PC-9 (cell line): ENCODE measurements at regions not wholly inside any gene's neighbourhood (a gene's known extent, or its start where the extent isn't known, plus 50 kb on each side); places are given as distances from the start of the nearest gene placed in this dataset.

Source experiments
- BruUV-seq: library from RNA; stranded (reverse); fragments of 400-500 nt; replicated peaks from 2 replicates; lab custom pipeline; 2021; lab: Mats Ljungman, UMichigan
- CTCF ChIA-PET: fragments of 300-600 bp; sonication (Branson Sonifier 250); formaldehyde crosslinking; loops from one replicate; lab custom pipeline; 2022; ENCODE audit warnings: antibody characterized with exemption; lab: Charles Lee
- POLR2A ChIA-PET: fragments of 300-600 bp; sonication (Branson Sonifier 250); formaldehyde crosslinking; loops from one replicate; lab custom pipeline; 2022; ENCODE audit warnings: antibody characterized with exemption; ENCODE audit not compliant: unreplicated experiment; lab: Charles Lee
- DNase-seq, 2 experiments: peaks; one replicate each; pipeline versions ENCODE4 v3.0.0 to v3.0.0-alpha.2; 2015 to 2022; ENCODE audit warnings: mixed read lengths in 1 of 2
- H2AFZ ChIP-seq: fragments of 200-600 bp; sonication (generic); 2 replicates; pipeline ENCODE4 v1.8.1; 2017; ENCODE audit warnings: antibody characterized with exemption
- H3F3A ChIP-seq: fragments of 200-600 bp; sonication (generic); 2 replicates; pipeline ENCODE4 v1.8.1; 2017; ENCODE audit warnings: antibody characterized with exemption, mild to moderate bottlenecking, low read depth; ENCODE audit not compliant: insufficient read depth
- H3K27ac ChIP-seq: fragments of 200-600 bp; sonication (generic); 2 replicates; pipeline ENCODE4 v1.6.1; 2016; ENCODE audit warnings: mixed run types
- H3K27me3 ChIP-seq: fragments of 200-600 bp; sonication (generic); 2 replicates; pipeline ENCODE4 v1.6.1; 2016; ENCODE audit warnings: low read depth, mixed run types; ENCODE audit not compliant: insufficient read depth
- H3K36me3 ChIP-seq: fragments of 200-600 bp; sonication (generic); 2 replicates; pipeline ENCODE4 v1.6.1; 2016; ENCODE audit warnings: low read depth, mixed run types
- H3K4me1 ChIP-seq: fragments of 200-600 bp; sonication (generic); replicated peaks from 2 replicates; pipeline ENCODE4 v1.6.1; 2016; ENCODE audit warnings: mixed run types; ENCODE audit not compliant: insufficient read depth
- H3K4me2 ChIP-seq: fragments of 200-600 bp; sonication (generic); 2 replicates; pipeline ENCODE4 v1.6.1; 2017; ENCODE audit warnings: mixed run types
- H3K4me3 ChIP-seq: fragments of 200-600 bp; sonication (generic); 2 replicates; pipeline ENCODE4 v1.6.1; 2016; ENCODE audit warnings: mixed run types
- H3K79me2 ChIP-seq: fragments of 200-600 bp; sonication (generic); 2 replicates; pipeline ENCODE4 v1.6.1; 2017; ENCODE audit warnings: low read depth, mixed run types
- H3K9me2 ChIP-seq: fragments of 200-600 bp; sonication (generic); 2 replicates; pipeline ENCODE4 v1.8.1; 2017; ENCODE audit warnings: mild to moderate bottlenecking; ENCODE audit not compliant: insufficient read depth
- H3K9me3 ChIP-seq: fragments of 200-600 bp; sonication (generic); 2 replicates; pipeline ENCODE4 v1.8.1; 2016; ENCODE audit warnings: low read depth; ENCODE audit not compliant: insufficient read depth
- H4K20me1 ChIP-seq: fragments of 200-600 bp; sonication (generic); 2 replicates; pipeline ENCODE4 v1.8.1; 2017; ENCODE audit not compliant: insufficient read depth
- EZH2 ChIP-seq: fragments of 200-600 bp; sonication (generic); IDR thresholded peaks from 2 replicates; pipeline ENCODE4 v1.8.0; 2017; ENCODE audit warnings: antibody characterized with exemption, low read depth
- intact Hi-C: fragments of 100-400 bp; cut with micrococcal nuclease; formaldehyde crosslinking; loops from one replicate; pipeline ENCODE4 v1.10.0; 2022; ENCODE audit not compliant: unreplicated experiment
- TF ChIP-seq, protein P1 (sequence below): fragments of 200-600 bp; sonication (generic); conservative IDR thresholded peaks from 2 replicates; pipeline ENCODE4 v1.6.1; 2017; ENCODE audit warnings: mixed run types, antibody characterized with exemption, mild to moderate bottlenecking, moderate library complexity

DNA sequence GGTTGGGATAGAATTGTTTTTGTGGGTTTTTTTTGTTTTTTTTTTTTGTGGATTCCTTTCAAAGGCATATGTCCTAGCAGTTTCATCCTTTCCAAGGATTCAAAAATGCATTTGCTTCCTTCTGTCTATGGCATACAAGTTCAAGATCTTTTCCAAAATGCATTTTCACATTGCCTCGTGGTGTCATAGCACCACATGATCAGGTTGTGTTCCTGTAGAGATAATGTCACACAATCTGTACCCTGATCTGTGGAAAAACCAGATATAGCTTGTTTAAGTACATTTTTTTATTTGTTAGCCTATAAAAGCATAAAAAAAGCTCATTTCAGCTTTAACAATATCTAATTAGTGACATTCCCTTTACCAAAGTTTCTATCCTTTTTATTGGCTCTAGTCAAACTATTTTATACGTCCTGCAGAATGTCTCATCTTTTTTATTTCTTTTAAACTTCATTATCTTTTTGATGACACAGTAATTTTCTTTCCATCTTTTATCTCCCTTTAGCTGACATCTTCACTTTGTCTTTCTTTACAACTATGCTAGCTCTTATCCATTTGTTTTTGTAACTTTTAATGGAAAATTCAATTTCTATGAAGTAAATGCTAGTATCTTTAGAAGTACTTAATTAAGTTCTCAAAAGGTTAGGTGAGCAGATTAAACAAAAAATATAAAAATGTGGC is 106.0 kb upstream of the NOVA1 start:
- H3K4me3 ChIP-seq, result no peak overlapping the region
- no peaks in the 10 kb centered on the region for H3F3A ChIP-seq
- H3K9me3 ChIP-seq, result no peaks in the 10 kb centered on the region
- CTCF ChIA-PET, result no interaction called here
- intact Hi-C loops, result no loop called here
- H4K20me1 ChIP-seq, result no peaks in the 10 kb centered on the region
- no peak overlapping the region for H3K4me2 ChIP-seq
- H3K9me2 ChIP-seq, result no peaks in the 10 kb centered on the region
- H3K27ac ChIP-seq, result no peak overlapping the region
- POLR2A ChIA-PET, result no interaction called here
- 0 out of 2 replicates have a peak, but pooled peaks cover under 1% of the 10 kb centered on the region for H3K4me1 ChIP-seq
- no peaks in the 10 kb centered on the region for H3K36me3 ChIP-seq
- no peak overlapping the region for H2AFZ ChIP-seq
- DNase-seq, result no peak
- no peaks in the 10 kb centered on the region for H3K79me2 ChIP-seq
- H3K27me3 ChIP-seq, result no peaks in the 10 kb centered on the region
- no TSS peak for BruUV-seq
- TF ChIP-seq EZH2, result no peak
- TF ChIP-seq, protein P1, sequence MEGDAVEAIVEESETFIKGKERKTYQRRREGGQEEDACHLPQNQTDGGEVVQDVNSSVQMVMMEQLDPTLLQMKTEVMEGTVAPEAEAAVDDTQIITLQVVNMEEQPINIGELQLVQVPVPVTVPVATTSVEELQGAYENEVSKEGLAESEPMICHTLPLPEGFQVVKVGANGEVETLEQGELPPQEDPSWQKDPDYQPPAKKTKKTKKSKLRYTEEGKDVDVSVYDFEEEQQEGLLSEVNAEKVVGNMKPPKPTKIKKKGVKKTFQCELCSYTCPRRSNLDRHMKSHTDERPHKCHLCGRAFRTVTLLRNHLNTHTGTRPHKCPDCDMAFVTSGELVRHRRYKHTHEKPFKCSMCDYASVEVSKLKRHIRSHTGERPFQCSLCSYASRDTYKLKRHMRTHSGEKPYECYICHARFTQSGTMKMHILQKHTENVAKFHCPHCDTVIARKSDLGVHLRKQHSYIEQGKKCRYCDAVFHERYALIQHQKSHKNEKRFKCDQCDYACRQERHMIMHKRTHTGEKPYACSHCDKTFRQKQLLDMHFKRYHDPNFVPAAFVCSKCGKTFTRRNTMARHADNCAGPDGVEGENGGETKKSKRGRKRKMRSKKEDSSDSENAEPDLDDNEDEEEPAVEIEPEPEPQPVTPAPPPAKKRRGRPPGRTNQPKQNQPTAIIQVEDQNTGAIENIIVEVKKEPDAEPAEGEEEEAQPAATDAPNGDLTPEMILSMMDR, result no peak

DNA sequence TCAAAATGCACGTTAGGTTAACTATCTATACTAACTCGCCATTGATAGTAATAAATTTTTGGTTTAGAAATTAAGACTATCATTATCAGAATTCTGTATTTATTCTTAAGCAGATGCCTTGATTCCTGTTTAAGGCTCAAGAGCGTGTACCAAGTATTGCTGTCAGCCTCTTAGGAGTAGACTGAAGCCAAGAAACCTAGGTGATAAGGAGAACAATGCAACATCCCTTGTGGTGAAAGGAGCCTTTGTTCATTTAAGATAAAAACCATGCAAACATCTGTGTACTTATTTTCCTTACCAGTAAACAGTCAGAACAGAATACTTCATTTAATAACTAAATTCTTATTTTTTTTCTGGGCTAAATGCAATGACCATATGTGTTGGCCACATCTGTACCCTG is 109.4 kb upstream of the NOVA1 start:
- TF ChIP-seq, protein P1, result no peak
- no peak for TF ChIP-seq EZH2
- ChIA-PET CTCF (no interaction called here), POLR2A (no interaction called here)
- no peak overlapping the region for H3K4me2 ChIP-seq
- H3K36me3 ChIP-seq, result no peaks in the 10 kb centered on the region
- no TSS peak for BruUV-seq
- no peak overlapping the region for H3K4me3 ChIP-seq
- no peaks in the 10 kb centered on the region for H3K9me2 ChIP-seq
- DNase-seq, result no peak
- no peaks in the 10 kb centered on the region for H3K27me3 ChIP-seq
- H3K79me2 ChIP-seq, result no peaks in the 10 kb centered on the region
- H2AFZ ChIP-seq, result no peak overlapping the region
- H3F3A ChIP-seq, result no peaks in the 10 kb centered on the region
- no peaks in the 10 kb centered on the region for H4K20me1 ChIP-seq
- H3K27ac ChIP-seq, result no peak overlapping the region
- 0 out of 2 replicates have a peak, but pooled peaks cover 6% of the 10 kb centered on the region for H3K4me1 ChIP-seq
- no peaks in the 10 kb centered on the region for H3K9me3 ChIP-seq
- intact Hi-C loops, result no loop called here

DNA sequence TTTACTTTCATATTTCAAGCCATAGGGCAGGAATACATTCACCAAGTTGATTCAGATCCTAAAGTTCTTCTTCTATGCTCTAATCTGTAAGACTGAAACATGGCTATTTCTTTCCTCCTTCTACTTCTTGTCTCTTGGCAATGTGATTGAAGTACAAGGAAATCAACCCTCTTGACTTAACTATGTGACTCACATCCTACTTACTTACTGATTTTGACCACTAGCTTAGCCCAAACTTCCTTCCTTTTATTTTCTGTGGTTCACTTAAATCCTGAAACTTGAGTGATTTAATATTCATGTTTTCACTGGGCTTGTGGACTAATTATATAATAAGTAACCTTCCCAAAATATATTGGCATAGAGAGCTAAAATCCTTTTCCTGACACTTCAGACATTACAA is 111.2 kb upstream of the NOVA1 start:
- POLR2A ChIA-PET, result no interaction called here
- no peak overlapping the region for H2AFZ ChIP-seq
- TF ChIP-seq, protein P1, result no peak
- no peak for TF ChIP-seq EZH2
- no peak overlapping the region for H3K4me3 ChIP-seq
- no peaks in the 10 kb centered on the region for H3K9me2 ChIP-seq
- H3K27me3 ChIP-seq, result no peaks in the 10 kb centered on the region
- no peak overlapping the region for H3K4me2 ChIP-seq
- H3F3A ChIP-seq, result no peaks in the 10 kb centered on the region
- no TSS peak for BruUV-seq
- 0 out of 2 replicates have a peak, but pooled peaks cover 6% of the 10 kb centered on the region for H3K4me1 ChIP-seq
- intact Hi-C loops, result no loop called here
- H3K36me3 ChIP-seq, result no peaks in the 10 kb centered on the region
- no peaks in the 10 kb centered on the region for H3K9me3 ChIP-seq
- DNase-seq, result peak in 1 of 2 experiments; percentile 38
- no peaks in the 10 kb centered on the region for H3K79me2 ChIP-seq
- no peak overlapping the region for H3K27ac ChIP-seq
- H4K20me1 ChIP-seq, result no peaks in the 10 kb centered on the region
- CTCF ChIA-PET, result no interaction called here
